SK-N-SH (cell line): ENCODE measurements at regions not wholly inside any gene's neighbourhood (a gene's known extent, or its start where the extent isn't known, plus 50 kb on each side); places are given as distances from the start of the nearest gene placed in this dataset.
A peak's percentile ranks its signal among the peaks of the same experiment; 100 is the strongest.

Source experiments
- CTCF ChIA-PET: fragments of 300-600, 350-600 bp; formaldehyde crosslinking; extraction: SDS; loops from one replicate; lab custom pipeline; 2021; lab: Yijun Ruan, JAX
- POLR2A ChIA-PET: fragments of 350-600 bp; sonication (Branson Sonifier 250); formaldehyde crosslinking; extraction: SDS; loops from one replicate; lab custom pipeline; 2020; ENCODE audit warnings: antibody characterized with exemption, inconsistent platforms; lab: Yijun Ruan, JAX
- DNase-seq: peaks from one replicate; pipeline ENCODE4 v3.0.0; 2012
- H2AFZ ChIP-seq: fragments of 200-600 bp; sonication (generic); 2 replicates; pipeline ENCODE4 v1.8.1; 2016; ENCODE audit warnings: antibody characterized with exemption, mild to moderate bottlenecking, low read depth
- H3F3A ChIP-seq: fragments of 200-600 bp; sonication (generic); replicated peaks from 2 replicates; pipeline ENCODE3; 2016; ENCODE audit warnings: antibody characterized with exemption, mild to moderate bottlenecking; ENCODE audit not compliant: insufficient read depth
- H3K27ac ChIP-seq, 2 experiments: fragments of 200-500 bp in 1 of 2; fragments of 200-600 bp in 1 of 2; sonication (Bioruptor generic) in 1 of 2; sonication (generic), shearing (Covaris generic) in 1 of 2; 2 replicates each; pipeline versions ENCODE4 v1.5.1 to v1.6.1; 2014 to 2016; ENCODE audit warnings: low read depth in 2 of 2, inconsistent platforms in 1 of 2, low read length in 1 of 2, mild to moderate bottlenecking in 1 of 2, mixed read lengths in 1 of 2
- H3K27me3 ChIP-seq: fragments of 200-600 bp; sonication (generic), shearing (Covaris generic); 2 replicates; pipeline ENCODE4 v1.6.1; 2016; ENCODE audit warnings: mixed run types; ENCODE audit not compliant: insufficient read depth
- H3K36me3 ChIP-seq, 2 experiments: fragments of 200-500 bp in 1 of 2; fragments of 200-600 bp in 1 of 2; sonication (Bioruptor generic) in 1 of 2; sonication (generic) in 1 of 2; replicated peaks in 1 of 2; 2 replicates each; pipeline versions ENCODE3 to v1.5.1; 2014 to 2016; ENCODE audit warnings: low read length in 1 of 2, mild to moderate bottlenecking in 1 of 2; ENCODE audit not compliant: insufficient read depth in 2 of 2, control insufficient read depth in 1 of 2
- H3K4me1 ChIP-seq, 2 experiments: fragments of 200-500 bp in 1 of 2; fragments of 200-600 bp in 1 of 2; sonication (Bioruptor generic) in 1 of 2; sonication (generic), shearing (Covaris generic) in 1 of 2; 2 replicates each; pipeline versions ENCODE4 v1.5.1 to v1.6.1; 2014 to 2016; ENCODE audit warnings: low read depth in 1 of 2, low read length in 1 of 2, mixed run types in 1 of 2; ENCODE audit not compliant: insufficient read depth in 2 of 2, control insufficient read depth in 1 of 2
- H3K4me2 ChIP-seq: fragments of 200-600 bp; sonication (generic), shearing (Covaris generic); 2 replicates; pipeline ENCODE4 v1.6.1; 2017; ENCODE audit warnings: mixed run types
- H3K4me3 ChIP-seq, 2 experiments: fragments of 200-500 bp in 1 of 2; fragments of 200-600 bp in 1 of 2; sonication (Bioruptor generic) in 1 of 2; sonication (generic), shearing (Covaris generic) in 1 of 2; 2 replicates each; pipeline versions ENCODE4 v1.5.1 to v1.8.1; 2014 to 2016; ENCODE audit warnings: low read depth in 2 of 2, inconsistent platforms in 1 of 2, low read length in 1 of 2, mild to moderate bottlenecking in 1 of 2, mixed read lengths in 1 of 2, moderate library complexity in 1 of 2
- H3K79me2 ChIP-seq: fragments of 200-600 bp; sonication (generic); 2 replicates; pipeline ENCODE4 v1.8.1; 2017; ENCODE audit warnings: mild to moderate bottlenecking; ENCODE audit not compliant: insufficient read depth
- H3K9ac ChIP-seq: fragments of 200-600 bp; sonication (generic); 2 replicates; pipeline ENCODE4 v1.6.1; 2017; ENCODE audit warnings: mixed run types
- H3K9me2 ChIP-seq: fragments of 200-600 bp; sonication (generic); 2 replicates; pipeline ENCODE4 v1.6.1; 2017; ENCODE audit warnings: mixed run types
- H3K9me3 ChIP-seq: fragments of 200-600 bp; sonication (generic); 2 replicates; pipeline ENCODE4 v1.6.1; 2017; ENCODE audit warnings: mixed run types, mild to moderate bottlenecking, moderate library complexity
- H4K20me1 ChIP-seq: fragments of 200-600 bp; sonication (generic); 2 replicates; pipeline ENCODE4 v1.6.1; 2017; ENCODE audit warnings: mild to moderate bottlenecking, mixed run types; ENCODE audit not compliant: insufficient read depth
- CHD2 ChIP-seq: fragments of 150-350 bp; IDR thresholded peaks from 2 replicates; pipeline ENCODE4 v1.6.1; 2018; ENCODE audit warnings: low read length; ENCODE audit not compliant: partially characterized antibody
- ELF1 ChIP-seq: IDR thresholded peaks from 2 replicates; pipeline ENCODE4 v1.4.0; 2012
- EP300 ChIP-seq, 2 experiments: IDR thresholded peaks; 2 replicates each; pipeline versions ENCODE4 v1.4.0 to v1.6.1; 2012; ENCODE audit warnings: borderline replicate concordance in 1 of 2, low read depth in 1 of 2, low read length in 1 of 2
- EZH2phosphoT487 ChIP-seq: fragments of 200-600 bp; sonication (generic); IDR thresholded peaks from 2 replicates; pipeline ENCODE4 v1.6.1; 2017; ENCODE audit warnings: low read depth, mixed run types, mild to moderate bottlenecking, antibody characterized with exemption, moderate library complexity, borderline replicate concordance
- FOSL2 ChIP-seq: IDR thresholded peaks from 2 replicates; pipeline ENCODE4 v1.4.0; 2012; ENCODE audit warnings: low read depth, mild to moderate bottlenecking, moderate library complexity, borderline replicate concordance
- FOXM1 ChIP-seq: IDR thresholded peaks from 2 replicates; pipeline ENCODE4 v1.4.0; 2012; ENCODE audit warnings: low read depth, mild to moderate bottlenecking
- GABPA ChIP-seq: IDR thresholded peaks from 2 replicates; pipeline ENCODE4 v1.4.0; 2012; ENCODE audit warnings: low read depth, mild to moderate bottlenecking
- GATA2 ChIP-seq: sonication (generic); formaldehyde crosslinking; IDR thresholded peaks from 2 replicates; pipeline ENCODE4 v1.5.0; 2020; ENCODE audit warnings: mild to moderate bottlenecking, missing genetic modification reagents
- IRF3 ChIP-seq: fragments of 150-350 bp; IDR thresholded peaks from 2 replicates; pipeline ENCODE4 v1.6.1; 2016; ENCODE audit warnings: mild to moderate bottlenecking, low read depth, low read length
- JUND ChIP-seq: IDR thresholded peaks from 2 replicates; pipeline ENCODE4 v1.4.0; 2012
- PBX3 ChIP-seq: IDR thresholded peaks from 2 replicates; pipeline ENCODE4; 2012
- POLR2AphosphoS5 ChIP-seq: IDR thresholded peaks from 2 replicates; pipeline ENCODE4 v1.6.1; 2012; ENCODE audit warnings: low read depth, low read length
- REST ChIP-seq: IDR thresholded peaks from 2 replicates; pipeline ENCODE4 v1.6.1; 2012; ENCODE audit warnings: mild to moderate bottlenecking, low read depth, low read length, moderate library complexity
- RFX5 ChIP-seq: IDR thresholded peaks from 2 replicates; pipeline ENCODE4 v1.6.1; 2012; ENCODE audit warnings: mild to moderate bottlenecking, improper control_type of control experiment, low read length
- SMC3 ChIP-seq: IDR thresholded peaks from 2 replicates; pipeline ENCODE4 v1.6.1; 2012; ENCODE audit warnings: low read depth, low read length, improper control_type of control experiment
- TAF1 ChIP-seq: IDR thresholded peaks from 2 replicates; pipeline ENCODE4 v1.6.1; 2012; ENCODE audit warnings: low read depth, mild to moderate bottlenecking, low read length, moderate library complexity, borderline replicate concordance
- TCF12 ChIP-seq: IDR thresholded peaks from 2 replicates; pipeline ENCODE4 v1.4.0; 2012
- TEAD4 ChIP-seq: IDR thresholded peaks from 2 replicates; pipeline ENCODE4 v1.4.0; 2012; ENCODE audit warnings: mild to moderate bottlenecking, borderline replicate concordance; ENCODE audit not compliant: insufficient read depth
- USF2 ChIP-seq: fragments of 150-350 bp; IDR thresholded peaks from 2 replicates; pipeline ENCODE4 v1.6.1; 2017; ENCODE audit warnings: antibody characterized with exemption, low read length, low read depth, borderline replicate concordance
- YY1 ChIP-seq: IDR thresholded peaks from 2 replicates; pipeline ENCODE4 v1.4.0; 2012; ENCODE audit warnings: low read depth, mild to moderate bottlenecking
- ZBTB33 ChIP-seq: IDR thresholded peaks from 2 replicates; pipeline ENCODE4 v1.4.0; 2012; ENCODE audit warnings: low read depth, borderline replicate concordance
- WGBS: methylation state at CpG from one replicate; pipeline ENCODE4 v1.1.6; 2017; ENCODE audit warnings: low lambda C conversion rate; 5-methylcytosine and 5-hydroxymethylcytosine counted together

GRCh38 chr9:79196606-79197005 lies 375.2 kb upstream of the TLE4 start:
- Histone ChIP-seq H3K9me3 (no peaks in the 10 kb centered on the region), H3K27me3 (no peaks in the 10 kb centered on the region), H3K4me3 (no peak overlapping the region), H3F3A (peaks cover 5% of the 10 kb centered on the region), H3K4me2 (no peak overlapping the region), H3K9ac (no peak overlapping the region), H3K9me2 (no peaks in the 10 kb centered on the region), H2AFZ (no peak overlapping the region), H3K36me3 (no peaks in the 10 kb centered on the region), H3K4me1 (0 out of 4 replicates have a peak, but pooled peaks cover 0 to 3% of the 10 kb centered on the region in 2 experiments), H3K79me2 (no peaks in the 10 kb centered on the region), H3K27ac (peak overlapping the region in 1 of 2 experiments; percentile 47; a peak in 1 of 4 replicates), H4K20me1 (no peaks in the 10 kb centered on the region)
- POLR2A ChIA-PET, result no interaction called here
- 40% methylated on average over 1 of the region's 1 CpG for WGBS
- no peak for DNase-seq
- CTCF ChIA-PET, result no interaction called here
- TF ChIP-seq PBX3 (peak; percentile 24; the same call in 1 of the 2 replicates), TCF12 (0 out of 2 replicates have a peak, but pooled peaks have one; percentile 24), IRF3 (no peak), TEAD4 (no peak), CHD2 (no peak), JUND (no peak), POLR2AphosphoS5 (no peak), USF2 (no peak)

GRCh38 chr9:79200336-79200735 lies 371.4 kb upstream of the TLE4 start:
- CTCF ChIA-PET, result interaction anchor here (0.7 kb wide), 1 partner anchor 135 kb away, joined by 3 read pairs; no protein-coding TSS in a partner anchor
- H3K4me2 ChIP-seq, result no peak overlapping the region
- POLR2A ChIA-PET, result no interaction called here
- no peaks in the 10 kb centered on the region for H4K20me1 ChIP-seq
- H3K36me3 ChIP-seq, result no peaks in the 10 kb centered on the region
- H3K27me3 ChIP-seq, result no peaks in the 10 kb centered on the region
- H3K27ac ChIP-seq, result no peak overlapping the region
- no peaks in the 10 kb centered on the region for H3K9me3 ChIP-seq
- 20% methylated on average over 1 of the region's 1 CpG for WGBS
- no peak overlapping the region for H2AFZ ChIP-seq
- H3K4me1 ChIP-seq, result no peaks in the 10 kb centered on the region
- H3K9ac ChIP-seq, result no peak overlapping the region
- no peaks in the 10 kb centered on the region for H3K9me2 ChIP-seq
- no peak overlapping the region for H3K4me3 ChIP-seq
- H3K79me2 ChIP-seq, result no peaks in the 10 kb centered on the region
- peaks cover 3% of the 10 kb centered on the region for H3F3A ChIP-seq
- no peak for DNase-seq
- no peak for TF ChIP-seq CHD2
- TF ChIP-seq FOXM1, result no peak
- TF ChIP-seq GATA2 (CRISPR knock-in tag), result no peak
- TF ChIP-seq ELF1, result no peak
- no peak for TF ChIP-seq EZH2phosphoT487
- TF ChIP-seq RFX5, result no peak
- no peak for TF ChIP-seq SMC3
- no peak for TF ChIP-seq GABPA
- no peak for TF ChIP-seq YY1
- no peak for TF ChIP-seq ZBTB33
- TF ChIP-seq REST, result no peak
- no peak for TF ChIP-seq TAF1
- TF ChIP-seq EP300 (IDR thresholded peaks at IDR 0.05; ENCODE audit: borderline replicate concordance in 1 of 2, low read depth in 1 of 2, low read length in 1 of 2), result no peak
- no peak for TF ChIP-seq FOSL2
